Left lung (tissue), 4 donors: ENCODE measurements at regions not wholly inside any gene's neighbourhood (a gene's known extent, or its start where the extent isn't known, plus 50 kb on each side); places are given as distances from the start of the nearest gene placed in this dataset.

ENCODE experiments used
- ATAC-seq: fragments of 200-7000 bp; cut with Tn5 transposase; one replicate; pipeline ENCODE4 v1.9.1; 2020; ENCODE audit warnings: moderate library complexity
- DNase-seq, 4 donors: peaks; one replicate each; pipeline ENCODE4 v3.0.0-alpha.2; 2013 to 2020
- H3K27ac ChIP-seq, 2 donors: fragments of 200-600 bp; sonication (generic) in 1 of 2; one replicate each; pipeline versions ENCODE4 v1.5.0 to v1.8.0; 2020 to 2021
- H3K27me3 ChIP-seq, 2 donors: fragments of 200-600 bp; sonication (generic) in 1 of 2; one replicate each; pipeline versions ENCODE4 v1.5.0 to v1.8.0; 2020 to 2021
- H3K36me3 ChIP-seq, 2 donors: fragments of 200-600 bp; sonication (generic) in 1 of 2; one replicate each; pipeline versions ENCODE4 v1.5.0 to v1.8.0; 2020 to 2021
- H3K4me1 ChIP-seq, 2 donors: fragments of 200-600 bp; one replicate each; pipeline ENCODE4 v1.8.0; 2021
- H3K4me3 ChIP-seq, 2 donors: fragments of 200-600 bp; sonication (generic) in 1 of 2; one replicate each; pipeline versions ENCODE4 v1.5.0 to v1.8.0; 2020 to 2021; ENCODE audit warnings: mild to moderate bottlenecking in 1 of 2
- H3K9me3 ChIP-seq, 2 donors: fragments of 200-600 bp; sonication (generic) in 1 of 2; one replicate each; pipeline versions ENCODE4 v1.5.0 to v1.8.0; 2020 to 2021
- CTCF ChIP-seq, 2 donors: fragments of 200-600 bp; sonication (generic) in 1 of 2; IDR thresholded peaks; one replicate each; pipeline versions ENCODE4 v1.5.0 to v1.8.0; 2021; ENCODE audit warnings: antibody characterized with exemption in 2 of 2
- intact Hi-C, 2 donors: fragments of 100-400 bp; cut with DNase I; formaldehyde crosslinking; loops; one replicate each; pipeline versions ENCODE4 v1.11.2 to v1.14.2; 2022
- donor health status: DM: no; HTN: yes; CAD: no.
- donor health status: DM: no; HTN: no; CAD: no.

- ATAC-seq: no peak
- no peak for TF ChIP-seq CTCF (IDR thresholded peaks at IDR 0.05)
Measured at GRCh38 chr16:6498858-6499257, 833.8 kb upstream of the RBFOX1 start.

GRCh38 chr16:6496996-6497395 lies 835.6 kb upstream of the RBFOX1 start:
- no peak for DNase-seq
- no peak overlapping the region for H3K27ac ChIP-seq
- H3K9me3 ChIP-seq: peaks cover 0 to 6% of the 10 kb centered on the region in 2 donors
- H3K36me3 ChIP-seq: no peaks in the 10 kb centered on the region
- H3K27me3 ChIP-seq: no peaks in the 10 kb centered on the region
- H3K4me1 ChIP-seq: no peaks in the 10 kb centered on the region
- intact Hi-C loops: no loop called here
- TF ChIP-seq CTCF (IDR thresholded peaks at IDR 0.05): no peak
- no peak overlapping the region for H3K4me3 ChIP-seq
- no peak for ATAC-seq

More at GRCh38 chr16:6498858-6499257, 833.8 kb upstream of the RBFOX1 start:
- Histone ChIP-seq H3K9me3 (peaks cover 0 to 6% of the 10 kb centered on the region in 2 donors), H3K4me1 (no peaks in the 10 kb centered on the region), H3K4me3 (no peak overlapping the region), H3K27me3 (no peaks in the 10 kb centered on the region), H3K36me3 (no peaks in the 10 kb centered on the region), H3K27ac (no peak overlapping the region)
- DNase-seq: no peak
- intact Hi-C loops: no loop called here

GRCh38 chr16:6495486-6496210 lies 837.0 kb upstream of the RBFOX1 start:
- Histone ChIP-seq H3K4me1 (no peaks in the 10 kb centered on the region), H3K27me3 (no peaks in the 10 kb centered on the region), H3K9me3 (peaks cover 0 to 2% of the 10 kb centered on the region in 2 donors), H3K36me3 (no peaks in the 10 kb centered on the region), H3K27ac (no peak overlapping the region), H3K4me3 (no peak overlapping the region)
- ATAC-seq (no peak), DNase-seq (no peak)
- intact Hi-C loops: no loop called here
- no peak for TF ChIP-seq CTCF (IDR thresholded peaks at IDR 0.05)

- peaks cover 0 to 2% of the 10 kb centered on the region in 2 donors for H3K9me3 ChIP-seq
- DNase-seq (no peak), ATAC-seq (no peak)
- H3K27me3 ChIP-seq: no peaks in the 10 kb centered on the region
- no peak for TF ChIP-seq CTCF (IDR thresholded peaks at IDR 0.05)
- no peaks in the 10 kb centered on the region for H3K4me1 ChIP-seq
- H3K36me3 ChIP-seq: no peaks in the 10 kb centered on the region
- no peak overlapping the region for H3K27ac ChIP-seq
- H3K4me3 ChIP-seq: no peak overlapping the region
- intact Hi-C loops: no loop called here
Measured at GRCh38 chr16:6494716-6495115, 837.9 kb upstream of the RBFOX1 start.

- Histone ChIP-seq H3K27me3 (no peaks in the 10 kb centered on the region), H3K36me3 (no peaks in the 10 kb centered on the region)
- no peak for DNase-seq
Measured at GRCh38 chr16:6493555-6493954, 839.1 kb upstream of the RBFOX1 start.

More at GRCh38 chr16:6493555-6493954, 839.1 kb upstream of the RBFOX1 start:
- intact Hi-C loops: no loop called here
- H3K9me3 ChIP-seq: peaks cover 0 to 2% of the 10 kb centered on the region in 2 donors
- no peak overlapping the region for H3K27ac ChIP-seq
- no peak overlapping the region for H3K4me3 ChIP-seq
- no peak for ATAC-seq
- no peaks in the 10 kb centered on the region for H3K4me1 ChIP-seq
- no peak for TF ChIP-seq CTCF (IDR thresholded peaks at IDR 0.05)
